Hepatocyte (in vitro differentiated cells): ENCODE measurements at regions not wholly inside any gene's neighbourhood (a gene's known extent, or its start where the extent isn't known, plus 50 kb on each side); places are given as distances from the start of the nearest gene placed in this dataset.

Experiments used
- EZH2 ChIP-seq: fragments of 200-600 bp; sonication (generic); IDR thresholded peaks from 2 replicates; pipeline ENCODE4 v1.6.1; 2016; ENCODE audit warnings: antibody characterized with exemption, mild to moderate bottlenecking, borderline replicate concordance
- TF ChIP-seq, protein P1 (sequence below): fragments of 200-600 bp; sonication (generic); IDR thresholded peaks from 2 replicates; pipeline ENCODE4 v1.5.1; 2016; ENCODE audit warnings: antibody characterized with exemption, mild to moderate bottlenecking; ENCODE audit not compliant: poor library complexity

DNA sequence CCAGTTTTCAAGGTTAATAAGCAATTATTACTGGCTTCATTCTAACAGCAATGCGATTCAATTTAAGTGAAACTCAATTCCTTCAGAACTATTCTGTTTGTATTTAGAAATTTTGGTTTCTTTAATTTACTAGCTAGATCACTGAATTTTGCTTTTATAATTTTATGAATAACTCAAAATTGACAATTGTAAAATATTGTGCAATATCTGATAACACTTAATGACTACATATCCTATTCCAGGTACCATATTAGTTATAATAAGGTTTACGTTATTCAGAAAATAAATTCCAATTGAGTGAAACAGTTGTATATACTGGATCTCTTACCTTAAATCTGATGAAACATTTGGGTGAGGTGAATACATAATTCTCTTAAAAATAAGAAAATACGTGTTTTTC, 1348.3 kb upstream of the CDH6 start:
- TF ChIP-seq, protein P1, sequence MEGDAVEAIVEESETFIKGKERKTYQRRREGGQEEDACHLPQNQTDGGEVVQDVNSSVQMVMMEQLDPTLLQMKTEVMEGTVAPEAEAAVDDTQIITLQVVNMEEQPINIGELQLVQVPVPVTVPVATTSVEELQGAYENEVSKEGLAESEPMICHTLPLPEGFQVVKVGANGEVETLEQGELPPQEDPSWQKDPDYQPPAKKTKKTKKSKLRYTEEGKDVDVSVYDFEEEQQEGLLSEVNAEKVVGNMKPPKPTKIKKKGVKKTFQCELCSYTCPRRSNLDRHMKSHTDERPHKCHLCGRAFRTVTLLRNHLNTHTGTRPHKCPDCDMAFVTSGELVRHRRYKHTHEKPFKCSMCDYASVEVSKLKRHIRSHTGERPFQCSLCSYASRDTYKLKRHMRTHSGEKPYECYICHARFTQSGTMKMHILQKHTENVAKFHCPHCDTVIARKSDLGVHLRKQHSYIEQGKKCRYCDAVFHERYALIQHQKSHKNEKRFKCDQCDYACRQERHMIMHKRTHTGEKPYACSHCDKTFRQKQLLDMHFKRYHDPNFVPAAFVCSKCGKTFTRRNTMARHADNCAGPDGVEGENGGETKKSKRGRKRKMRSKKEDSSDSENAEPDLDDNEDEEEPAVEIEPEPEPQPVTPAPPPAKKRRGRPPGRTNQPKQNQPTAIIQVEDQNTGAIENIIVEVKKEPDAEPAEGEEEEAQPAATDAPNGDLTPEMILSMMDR, result no peak
- TF ChIP-seq EZH2, result no peak
